SK-N-SH treated with all-trans-retinoic acid at 6 μM for 48 hours (cell line): ENCODE measurements at regions not wholly inside any gene's neighbourhood (a gene's known extent, or its start where the extent isn't known, plus 50 kb on each side); places are given as distances from the start of the nearest gene placed in this dataset.

Experiments used
- ARNTL ChIP-seq: fragments of 450-650 bp; formaldehyde crosslinking; IDR thresholded peaks from 2 replicates; pipeline ENCODE4 v1.5.0; 2020; ENCODE audit warnings: low read depth, mild to moderate bottlenecking, moderate library complexity, borderline replicate concordance
- CSDC2 ChIP-seq: fragments of 250-450 bp; sonication (Bioruptor Pico); IDR thresholded peaks from 2 replicates; pipeline ENCODE4 v1.5.0; 2020; ENCODE audit warnings: mild to moderate bottlenecking, moderate library complexity
- GLIS3 ChIP-seq: fragments of 250-450 bp; sonication (Bioruptor Pico); IDR thresholded peaks from 2 replicates; pipeline ENCODE4 v1.5.0; 2020; ENCODE audit warnings: mild to moderate bottlenecking, moderate library complexity
- PPARA ChIP-seq: fragments of 250-450 bp; sonication (Bioruptor Pico); IDR thresholded peaks from 2 replicates; pipeline ENCODE4 v1.5.0; 2020; ENCODE audit warnings: mild to moderate bottlenecking, borderline replicate concordance
- ZC3H10 ChIP-seq: fragments of 250-450 bp; sonication (Bioruptor Pico); IDR thresholded peaks from 2 replicates; pipeline ENCODE4 v1.5.1; 2021; ENCODE audit warnings: mild to moderate bottlenecking, moderate library complexity
- ZFP3 ChIP-seq: fragments of 250-450 bp; sonication (Bioruptor Pico); IDR thresholded peaks from 2 replicates; pipeline ENCODE4 v1.5.0; 2020; ENCODE audit warnings: mild to moderate bottlenecking, moderate library complexity
- ZFP30 ChIP-seq: fragments of 450-650 bp; formaldehyde crosslinking; IDR thresholded peaks from 2 replicates; pipeline ENCODE4 v1.5.0; 2022; ENCODE audit warnings: mild to moderate bottlenecking, moderate library complexity
- ZNF565 ChIP-seq: fragments of 450-650 bp; formaldehyde crosslinking; conservative IDR thresholded peaks from 2 replicates; pipeline ENCODE4 v1.5.0; 2020; ENCODE audit warnings: low read depth, mild to moderate bottlenecking, moderate library complexity
- TF ChIP-seq, protein P1 (sequence below): fragments of 250-450 bp; sonication (Bioruptor Pico); IDR thresholded peaks from 2 replicates; pipeline ENCODE4 v1.8.0; 2020; ENCODE audit warnings: mild to moderate bottlenecking, moderate library complexity, borderline replicate concordance
- TF ChIP-seq, protein P2 (sequence below): fragments of 250-450 bp; sonication (Bioruptor Pico); IDR thresholded peaks from 2 replicates; pipeline ENCODE4 v1.5.0; 2020; ENCODE audit warnings: mild to moderate bottlenecking, moderate library complexity
- TF ChIP-seq, protein P3 (sequence below): fragments of 250-450 bp; sonication (Bioruptor Pico); IDR thresholded peaks from 2 replicates; pipeline ENCODE4 v1.5.1; 2021; ENCODE audit warnings: mild to moderate bottlenecking, moderate library complexity
- TF ChIP-seq, protein P4 (sequence below): fragments of 250-450 bp; sonication (Bioruptor Pico); IDR thresholded peaks from 2 replicates; pipeline ENCODE4 v1.8.0; 2021; ENCODE audit warnings: low read depth, mild to moderate bottlenecking, moderate library complexity, borderline replicate concordance

DNA sequence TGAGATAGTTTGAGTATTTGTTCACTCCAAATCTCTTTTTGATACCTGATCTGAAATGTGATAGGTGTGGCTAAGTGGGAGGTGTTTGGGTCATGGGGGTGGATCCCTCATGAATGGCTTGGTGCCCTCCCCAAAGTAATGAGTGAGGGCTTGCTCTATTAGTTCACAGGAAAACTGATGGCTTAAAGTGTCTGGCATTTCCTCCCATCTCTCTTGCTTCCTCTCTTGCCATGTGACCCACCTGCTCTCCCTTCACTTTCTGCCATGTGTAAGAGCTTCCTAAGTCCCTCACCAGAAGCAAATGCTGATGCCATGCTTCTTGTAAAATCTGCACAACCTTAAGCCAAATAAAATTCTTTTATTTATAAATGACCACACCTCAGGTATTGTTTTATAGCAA is 61.1 kb downstream of the MAD2L1 start:
- TF ChIP-seq, protein P1, sequence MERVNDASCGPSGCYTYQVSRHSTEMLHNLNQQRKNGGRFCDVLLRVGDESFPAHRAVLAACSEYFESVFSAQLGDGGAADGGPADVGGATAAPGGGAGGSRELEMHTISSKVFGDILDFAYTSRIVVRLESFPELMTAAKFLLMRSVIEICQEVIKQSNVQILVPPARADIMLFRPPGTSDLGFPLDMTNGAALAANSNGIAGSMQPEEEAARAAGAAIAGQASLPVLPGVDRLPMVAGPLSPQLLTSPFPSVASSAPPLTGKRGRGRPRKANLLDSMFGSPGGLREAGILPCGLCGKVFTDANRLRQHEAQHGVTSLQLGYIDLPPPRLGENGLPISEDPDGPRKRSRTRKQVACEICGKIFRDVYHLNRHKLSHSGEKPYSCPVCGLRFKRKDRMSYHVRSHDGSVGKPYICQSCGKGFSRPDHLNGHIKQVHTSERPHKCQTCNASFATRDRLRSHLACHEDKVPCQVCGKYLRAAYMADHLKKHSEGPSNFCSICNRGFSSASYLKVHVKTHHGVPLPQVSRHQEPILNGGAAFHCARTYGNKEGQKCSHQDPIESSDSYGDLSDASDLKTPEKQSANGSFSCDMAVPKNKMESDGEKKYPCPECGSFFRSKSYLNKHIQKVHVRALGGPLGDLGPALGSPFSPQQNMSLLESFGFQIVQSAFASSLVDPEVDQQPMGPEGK (CRISPR knock-in tag): no peak
- TF ChIP-seq ZFP3 (CRISPR knock-in tag) (no peak), GLIS3 (CRISPR knock-in tag) (no peak), ZFP30 (CRISPR knock-in tag) (no peak), CSDC2 (CRISPR knock-in tag) (no peak), ZNF565 (no peak), PPARA (CRISPR knock-in tag) (no peak), ARNTL (CRISPR knock-in tag) (no peak), ZC3H10 (CRISPR knock-in tag) (no peak)
- TF ChIP-seq, protein P2, sequence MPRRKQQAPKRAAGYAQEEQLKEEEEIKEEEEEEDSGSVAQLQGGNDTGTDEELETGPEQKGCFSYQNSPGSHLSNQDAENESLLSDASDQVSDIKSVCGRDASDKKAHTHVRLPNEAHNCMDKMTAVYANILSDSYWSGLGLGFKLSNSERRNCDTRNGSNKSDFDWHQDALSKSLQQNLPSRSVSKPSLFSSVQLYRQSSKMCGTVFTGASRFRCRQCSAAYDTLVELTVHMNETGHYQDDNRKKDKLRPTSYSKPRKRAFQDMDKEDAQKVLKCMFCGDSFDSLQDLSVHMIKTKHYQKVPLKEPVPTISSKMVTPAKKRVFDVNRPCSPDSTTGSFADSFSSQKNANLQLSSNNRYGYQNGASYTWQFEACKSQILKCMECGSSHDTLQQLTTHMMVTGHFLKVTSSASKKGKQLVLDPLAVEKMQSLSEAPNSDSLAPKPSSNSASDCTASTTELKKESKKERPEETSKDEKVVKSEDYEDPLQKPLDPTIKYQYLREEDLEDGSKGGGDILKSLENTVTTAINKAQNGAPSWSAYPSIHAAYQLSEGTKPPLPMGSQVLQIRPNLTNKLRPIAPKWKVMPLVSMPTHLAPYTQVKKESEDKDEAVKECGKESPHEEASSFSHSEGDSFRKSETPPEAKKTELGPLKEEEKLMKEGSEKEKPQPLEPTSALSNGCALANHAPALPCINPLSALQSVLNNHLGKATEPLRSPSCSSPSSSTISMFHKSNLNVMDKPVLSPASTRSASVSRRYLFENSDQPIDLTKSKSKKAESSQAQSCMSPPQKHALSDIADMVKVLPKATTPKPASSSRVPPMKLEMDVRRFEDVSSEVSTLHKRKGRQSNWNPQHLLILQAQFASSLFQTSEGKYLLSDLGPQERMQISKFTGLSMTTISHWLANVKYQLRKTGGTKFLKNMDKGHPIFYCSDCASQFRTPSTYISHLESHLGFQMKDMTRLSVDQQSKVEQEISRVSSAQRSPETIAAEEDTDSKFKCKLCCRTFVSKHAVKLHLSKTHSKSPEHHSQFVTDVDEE (CRISPR knock-in tag): no peak
- TF ChIP-seq, protein P3, sequence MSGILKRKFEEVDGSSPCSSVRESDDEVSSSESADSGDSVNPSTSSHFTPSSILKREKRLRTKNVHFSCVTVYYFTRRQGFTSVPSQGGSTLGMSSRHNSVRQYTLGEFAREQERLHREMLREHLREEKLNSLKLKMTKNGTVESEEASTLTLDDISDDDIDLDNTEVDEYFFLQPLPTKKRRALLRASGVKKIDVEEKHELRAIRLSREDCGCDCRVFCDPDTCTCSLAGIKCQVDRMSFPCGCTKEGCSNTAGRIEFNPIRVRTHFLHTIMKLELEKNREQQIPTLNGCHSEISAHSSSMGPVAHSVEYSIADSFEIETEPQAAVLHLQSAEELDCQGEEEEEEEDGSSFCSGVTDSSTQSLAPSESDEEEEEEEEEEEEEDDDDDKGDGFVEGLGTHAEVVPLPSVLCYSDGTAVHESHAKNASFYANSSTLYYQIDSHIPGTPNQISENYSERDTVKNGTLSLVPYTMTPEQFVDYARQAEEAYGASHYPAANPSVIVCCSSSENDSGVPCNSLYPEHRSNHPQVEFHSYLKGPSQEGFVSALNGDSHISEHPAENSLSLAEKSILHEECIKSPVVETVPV (CRISPR knock-in tag): no peak
- TF ChIP-seq, protein P4, sequence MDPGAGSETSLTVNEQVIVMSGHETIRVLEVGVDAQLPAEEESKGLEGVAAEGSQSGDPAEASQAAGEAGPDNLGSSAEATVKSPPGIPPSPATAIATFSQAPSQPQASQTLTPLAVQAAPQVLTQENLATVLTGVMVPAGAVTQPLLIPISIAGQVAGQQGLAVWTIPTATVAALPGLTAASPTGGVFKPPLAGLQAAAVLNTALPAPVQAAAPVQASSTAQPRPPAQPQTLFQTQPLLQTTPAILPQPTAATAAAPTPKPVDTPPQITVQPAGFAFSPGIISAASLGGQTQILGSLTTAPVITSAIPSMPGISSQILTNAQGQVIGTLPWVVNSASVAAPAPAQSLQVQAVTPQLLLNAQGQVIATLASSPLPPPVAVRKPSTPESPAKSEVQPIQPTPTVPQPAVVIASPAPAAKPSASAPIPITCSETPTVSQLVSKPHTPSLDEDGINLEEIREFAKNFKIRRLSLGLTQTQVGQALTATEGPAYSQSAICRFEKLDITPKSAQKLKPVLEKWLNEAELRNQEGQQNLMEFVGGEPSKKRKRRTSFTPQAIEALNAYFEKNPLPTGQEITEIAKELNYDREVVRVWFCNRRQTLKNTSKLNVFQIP (CRISPR knock-in tag): no peak
